ENCODE measurements at regions not wholly inside any gene's neighbourhood (a gene's known extent, or its start where the extent isn't known, plus 50 kb on each side); places are given as distances from the start of the nearest gene placed in this dataset.

GRCh38 chr12:24714237-24714636, 234.7 kb downstream of the BCAT1 start:
- TF ChIP-seq POLR2AphosphoS5 (IDR thresholded peaks at IDR 0.05; ENCODE audit: low read depth, low read length), result no peak
- TF ChIP-seq CTCF (IDR thresholded peaks at IDR 0.05 in 2 of 3, conservative IDR thresholded peaks at IDR 0.05 in 1 of 3; ENCODE audit: borderline replicate concordance in 1 of 3, insufficient read depth in 1 of 3, low read depth in 2 of 3, low read length in 2 of 3), result no peak
- TF ChIP-seq EZH2 (IDR thresholded peaks at IDR 0.05), result no peak

Measured in HCT116 (cell line).